NCI-H82 treated with DMSO at 0.1 percent for 48 hours (cell line): ENCODE measurements at regions not wholly inside any gene's neighbourhood (a gene's known extent, or its start where the extent isn't known, plus 50 kb on each side); places are given as distances from the start of the nearest gene placed in this dataset.
"Not testable (repeated sequence)": the region's sequence is repeated elsewhere in the genome, so short reads cannot be mapped to it uniquely, and the experiment has no call there.

Source experiments
- DNase-seq: peaks from one replicate; lab custom pipeline; 2025; ENCODE audit not compliant: unreplicated experiment; lab: John Stamatoyannopoulos, UW

- DNase-seq, result no peak
Measured at GRCh38 chr14:29353513-29353912, 574.1 kb downstream of the PRKD1 start.

- no peak for DNase-seq
Measured at GRCh38 chr14:29354486-29354885, 573.2 kb downstream of the PRKD1 start.

- DNase-seq, result no peak
Measured at GRCh38 chr14:29355331-29355730, 572.3 kb downstream of the PRKD1 start.

- no peak for DNase-seq
Measured at GRCh38 chr14:29355846-29356245, 571.8 kb downstream of the PRKD1 start.

GRCh38 chr14:29360656-29361055 lies 567.0 kb downstream of the PRKD1 start:
- DNase-seq, result no peak

- DNase-seq, result no peak
Measured at GRCh38 chr14:29370024-29370423, 557.6 kb downstream of the PRKD1 start.

GRCh38 chr14:29376237-29376636 lies 551.4 kb downstream of the PRKD1 start:
- DNase-seq, result no peak

GRCh38 chr14:29380826-29381225 lies 546.8 kb downstream of the PRKD1 start:
- no peak for DNase-seq

- DNase-seq, result no peak
Measured at GRCh38 chr14:29388571-29388970, 539.1 kb downstream of the PRKD1 start.

GRCh38 chr14:29390081-29390832 lies 537.4 kb downstream of the PRKD1 start:
- DNase-seq, result no peak

- no peak for DNase-seq
Measured at GRCh38 chr14:29391231-29391630, 536.4 kb downstream of the PRKD1 start.

- DNase-seq, result no peak
Measured at GRCh38 chr14:29391801-29392200, 535.8 kb downstream of the PRKD1 start.

- no peak for DNase-seq
Measured at GRCh38 chr14:29392287-29392686, 535.4 kb downstream of the PRKD1 start.

GRCh38 chr14:29403091-29403490 lies 524.6 kb downstream of the PRKD1 start:
- DNase-seq, result no peak

- no peak for DNase-seq
Measured at GRCh38 chr14:29410581-29410980, 517.1 kb downstream of the PRKD1 start.

GRCh38 chr14:29414931-29415330 lies 512.7 kb downstream of the PRKD1 start:
- not testable (repeated sequence) for DNase-seq

GRCh38 chr14:29419736-29420135 lies 507.9 kb downstream of the PRKD1 start:
- DNase-seq, result no peak

- no peak for DNase-seq
Measured at GRCh38 chr14:29421156-29421728, 506.4 kb downstream of the PRKD1 start.

- no peak for DNase-seq
Measured at GRCh38 chr14:29425705-29426482, 501.8 kb downstream of the PRKD1 start.

- no peak for DNase-seq
Measured at GRCh38 chr14:29442696-29443095, 485.0 kb downstream of the PRKD1 start.

- DNase-seq, result no peak
Measured at GRCh38 chr14:29444216-29444615, 483.4 kb downstream of the PRKD1 start.

GRCh38 chr14:29444805-29445204 lies 482.8 kb downstream of the PRKD1 start:
- DNase-seq, result no peak
